ENCODE measurements at regions not wholly inside any gene's neighbourhood (a gene's known extent, or its start where the extent isn't known, plus 50 kb on each side); places are given as distances from the start of the nearest gene placed in this dataset.

GRCh38 chr1:80402625-80403024, 1396.1 kb upstream of the ADGRL4 start:
- TF ChIP-seq POLR2A (IDR thresholded peaks at IDR 0.05) (no peak), POLR2AphosphoS5 (IDR thresholded peaks at IDR 0.05) (no peak), EP300 (IDR thresholded peaks at IDR 0.05) (no peak)
- TF ChIP-seq, protein P1, sequence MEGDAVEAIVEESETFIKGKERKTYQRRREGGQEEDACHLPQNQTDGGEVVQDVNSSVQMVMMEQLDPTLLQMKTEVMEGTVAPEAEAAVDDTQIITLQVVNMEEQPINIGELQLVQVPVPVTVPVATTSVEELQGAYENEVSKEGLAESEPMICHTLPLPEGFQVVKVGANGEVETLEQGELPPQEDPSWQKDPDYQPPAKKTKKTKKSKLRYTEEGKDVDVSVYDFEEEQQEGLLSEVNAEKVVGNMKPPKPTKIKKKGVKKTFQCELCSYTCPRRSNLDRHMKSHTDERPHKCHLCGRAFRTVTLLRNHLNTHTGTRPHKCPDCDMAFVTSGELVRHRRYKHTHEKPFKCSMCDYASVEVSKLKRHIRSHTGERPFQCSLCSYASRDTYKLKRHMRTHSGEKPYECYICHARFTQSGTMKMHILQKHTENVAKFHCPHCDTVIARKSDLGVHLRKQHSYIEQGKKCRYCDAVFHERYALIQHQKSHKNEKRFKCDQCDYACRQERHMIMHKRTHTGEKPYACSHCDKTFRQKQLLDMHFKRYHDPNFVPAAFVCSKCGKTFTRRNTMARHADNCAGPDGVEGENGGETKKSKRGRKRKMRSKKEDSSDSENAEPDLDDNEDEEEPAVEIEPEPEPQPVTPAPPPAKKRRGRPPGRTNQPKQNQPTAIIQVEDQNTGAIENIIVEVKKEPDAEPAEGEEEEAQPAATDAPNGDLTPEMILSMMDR (IDR thresholded peaks at IDR 0.05): no peak

Measured in sigmoid colon (tissue), 4 donors.